OCI-LY7 (cell line): ENCODE measurements at regions not wholly inside any gene's neighbourhood (a gene's known extent, or its start where the extent isn't known, plus 50 kb on each side); places are given as distances from the start of the nearest gene placed in this dataset.

ENCODE experiments used
- CTCF ChIP-seq: fragments of 200-600 bp; sonication (generic); conservative IDR thresholded peaks from 2 replicates; pipeline ENCODE4 v1.5.1; 2014; ENCODE audit warnings: mild to moderate bottlenecking, antibody characterized with exemption, low read length, moderate library complexity, mixed read lengths
- EZH2phosphoT487 ChIP-seq: fragments of 200-600 bp; sonication (generic); IDR thresholded peaks from 2 replicates; pipeline ENCODE4 v1.6.1; 2018; ENCODE audit warnings: low read depth, borderline replicate concordance, mild to moderate bottlenecking, mixed run types, antibody characterized with exemption, low read length, moderate library complexity, mixed read lengths

- TF ChIP-seq CTCF (no peak), EZH2phosphoT487 (no peak)
Observed at GRCh38 chr18:55735199-55735855, 147.3 kb upstream of the TCF4 start.
